Stomach (tissue), 4 donors: ENCODE measurements at regions not wholly inside any gene's neighbourhood (a gene's known extent, or its start where the extent isn't known, plus 50 kb on each side); places are given as distances from the start of the nearest gene placed in this dataset.

Experiments
- EP300 ChIP-seq: sonication (generic); formaldehyde crosslinking; IDR thresholded peaks from one replicate; pipeline ENCODE4 v1.6.1; 2017; ENCODE audit warnings: antibody characterized with exemption
- POLR2A ChIP-seq, 4 donors: fragments of 450-650 bp; IDR thresholded peaks; one replicate each; pipeline ENCODE4 v1.6.1; 2016; ENCODE audit warnings: antibody characterized with exemption in 4 of 4, control low read depth in 2 of 4, mild to moderate bottlenecking in 1 of 4, moderate library complexity in 1 of 4
- POLR2AphosphoS5 ChIP-seq, 3 donors: sonication (generic); formaldehyde crosslinking; IDR thresholded peaks; one replicate each; pipeline ENCODE4 v1.6.1; 2016; ENCODE audit warnings: antibody characterized with exemption in 3 of 3
- TF ChIP-seq, protein P1 (sequence below), 7 experiments: fragments of 450-650 bp in 4 of 7; fragments of 200-600 bp in 3 of 7; sonication (generic) in 3 of 7; IDR thresholded peaks; one replicate each; pipeline ENCODE4 v1.5.1; 2016 to 2019; ENCODE audit warnings: antibody characterized with exemption in 7 of 7, control low read depth in 2 of 7, mild to moderate bottlenecking in 1 of 7

GRCh38 chr15:94125156-94125555 is 106.2 kb upstream of the MCTP2 start:
- TF ChIP-seq, protein P1, sequence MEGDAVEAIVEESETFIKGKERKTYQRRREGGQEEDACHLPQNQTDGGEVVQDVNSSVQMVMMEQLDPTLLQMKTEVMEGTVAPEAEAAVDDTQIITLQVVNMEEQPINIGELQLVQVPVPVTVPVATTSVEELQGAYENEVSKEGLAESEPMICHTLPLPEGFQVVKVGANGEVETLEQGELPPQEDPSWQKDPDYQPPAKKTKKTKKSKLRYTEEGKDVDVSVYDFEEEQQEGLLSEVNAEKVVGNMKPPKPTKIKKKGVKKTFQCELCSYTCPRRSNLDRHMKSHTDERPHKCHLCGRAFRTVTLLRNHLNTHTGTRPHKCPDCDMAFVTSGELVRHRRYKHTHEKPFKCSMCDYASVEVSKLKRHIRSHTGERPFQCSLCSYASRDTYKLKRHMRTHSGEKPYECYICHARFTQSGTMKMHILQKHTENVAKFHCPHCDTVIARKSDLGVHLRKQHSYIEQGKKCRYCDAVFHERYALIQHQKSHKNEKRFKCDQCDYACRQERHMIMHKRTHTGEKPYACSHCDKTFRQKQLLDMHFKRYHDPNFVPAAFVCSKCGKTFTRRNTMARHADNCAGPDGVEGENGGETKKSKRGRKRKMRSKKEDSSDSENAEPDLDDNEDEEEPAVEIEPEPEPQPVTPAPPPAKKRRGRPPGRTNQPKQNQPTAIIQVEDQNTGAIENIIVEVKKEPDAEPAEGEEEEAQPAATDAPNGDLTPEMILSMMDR (IDR thresholded peaks at IDR 0.05) = no peak
- no peak for TF ChIP-seq EP300
- TF ChIP-seq POLR2A (IDR thresholded peaks at IDR 0.05) = no peak
- no peak for TF ChIP-seq POLR2AphosphoS5 (IDR thresholded peaks at IDR 0.05)
